Tibial artery (tissue), 4 donors: ENCODE measurements at regions not wholly inside any gene's neighbourhood (a gene's known extent, or its start where the extent isn't known, plus 50 kb on each side); places are given as distances from the start of the nearest gene placed in this dataset.

Experiments
- DNase-seq, 2 donors: peaks; one replicate each; pipeline ENCODE4 v3.0.0-alpha.2; 2019
- H3K27ac ChIP-seq, 2 donors: fragments of 200-600 bp; sonication (generic) in 1 of 2; 1 replicate in 1 of 2; 2 replicates in 1 of 2; pipeline ENCODE4 v1.5.1; 2018 to 2019; ENCODE audit warnings: mild to moderate bottlenecking in 1 of 2
- H3K27me3 ChIP-seq, 2 donors: fragments of 200-600 bp; sonication (generic) in 1 of 2; one replicate each; pipeline versions ENCODE4 v1.5.1 to v1.6.0; 2016 to 2019
- H3K36me3 ChIP-seq, 3 donors: fragments of 200-600 bp; sonication (generic) in 2 of 3; one replicate each; pipeline ENCODE4 v1.5.1; 2016 to 2019; ENCODE audit warnings: mild to moderate bottlenecking in 2 of 3
- H3K4me1 ChIP-seq, 4 donors: fragments of 200-600 bp; sonication (generic) in 2 of 4; 1 replicate in 3 of 4; 2 replicates in 1 of 4; pipeline ENCODE4 v1.5.1; 2016 to 2019
- H3K4me3 ChIP-seq, 2 donors: fragments of 200-600 bp; sonication (generic) in 1 of 2; 1 replicate in 1 of 2; 2 replicates in 1 of 2; pipeline ENCODE4 v1.5.1; 2018 to 2019; ENCODE audit warnings: mild to moderate bottlenecking in 2 of 2
- H3K9me3 ChIP-seq, 3 donors: fragments of 200-600 bp; sonication (generic) in 1 of 3; one replicate each; pipeline ENCODE4 v1.5.1; 2016 to 2019
- intact Hi-C: fragments of 100-400 bp; cut with DNase I; formaldehyde crosslinking; loops from one replicate; pipeline ENCODE4 v1.15.0; 2023; ENCODE audit warnings: low total_unique reads
- TF ChIP-seq, protein P1 (sequence below), 2 experiments: fragments of 200-600 bp in 1 of 2; fragments of 450-650 bp in 1 of 2; IDR thresholded peaks; one replicate each; pipeline ENCODE4 v1.5.1; 2017 to 2019; ENCODE audit warnings: antibody characterized with exemption in 2 of 2, mild to moderate bottlenecking in 1 of 2, moderate library complexity in 1 of 2

DNA sequence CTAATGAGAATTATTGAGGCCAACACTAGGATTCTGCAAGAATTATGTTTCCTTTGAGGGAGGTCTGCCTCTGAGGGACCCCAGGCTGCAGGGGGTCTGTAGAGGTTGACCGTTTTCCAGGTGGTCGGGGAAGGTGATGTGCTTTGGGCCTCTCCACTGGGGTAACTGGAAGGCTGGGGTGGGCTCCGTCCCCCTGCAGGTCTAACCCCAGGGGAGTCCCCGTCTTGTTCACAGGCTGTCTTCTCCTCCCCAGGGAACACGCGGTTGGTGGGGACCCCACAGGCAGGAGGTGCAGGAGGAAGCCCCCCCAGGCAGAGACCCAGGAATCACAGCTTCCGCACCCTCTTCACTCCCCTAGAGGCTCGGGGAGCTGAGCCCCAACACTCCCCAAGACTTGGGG is 726.4 kb downstream of the BRD1 start:
- peaks cover 0 to 6% (median 0%) of the 10 kb centered on the region in 4 donors for H3K4me1 ChIP-seq
- TF ChIP-seq, protein P1, sequence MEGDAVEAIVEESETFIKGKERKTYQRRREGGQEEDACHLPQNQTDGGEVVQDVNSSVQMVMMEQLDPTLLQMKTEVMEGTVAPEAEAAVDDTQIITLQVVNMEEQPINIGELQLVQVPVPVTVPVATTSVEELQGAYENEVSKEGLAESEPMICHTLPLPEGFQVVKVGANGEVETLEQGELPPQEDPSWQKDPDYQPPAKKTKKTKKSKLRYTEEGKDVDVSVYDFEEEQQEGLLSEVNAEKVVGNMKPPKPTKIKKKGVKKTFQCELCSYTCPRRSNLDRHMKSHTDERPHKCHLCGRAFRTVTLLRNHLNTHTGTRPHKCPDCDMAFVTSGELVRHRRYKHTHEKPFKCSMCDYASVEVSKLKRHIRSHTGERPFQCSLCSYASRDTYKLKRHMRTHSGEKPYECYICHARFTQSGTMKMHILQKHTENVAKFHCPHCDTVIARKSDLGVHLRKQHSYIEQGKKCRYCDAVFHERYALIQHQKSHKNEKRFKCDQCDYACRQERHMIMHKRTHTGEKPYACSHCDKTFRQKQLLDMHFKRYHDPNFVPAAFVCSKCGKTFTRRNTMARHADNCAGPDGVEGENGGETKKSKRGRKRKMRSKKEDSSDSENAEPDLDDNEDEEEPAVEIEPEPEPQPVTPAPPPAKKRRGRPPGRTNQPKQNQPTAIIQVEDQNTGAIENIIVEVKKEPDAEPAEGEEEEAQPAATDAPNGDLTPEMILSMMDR (IDR thresholded peaks at IDR 0.05) = no peak
- no peaks in the 10 kb centered on the region for H3K9me3 ChIP-seq
- H3K27ac ChIP-seq = no peak overlapping the region
- H3K4me3 ChIP-seq = no peak overlapping the region
- intact Hi-C loops = no loop called here
- H3K36me3 ChIP-seq = no peaks in the 10 kb centered on the region
- no peak for DNase-seq
- H3K27me3 ChIP-seq = peaks cover 0 to 8% of the 10 kb centered on the region in 2 donors

DNA sequence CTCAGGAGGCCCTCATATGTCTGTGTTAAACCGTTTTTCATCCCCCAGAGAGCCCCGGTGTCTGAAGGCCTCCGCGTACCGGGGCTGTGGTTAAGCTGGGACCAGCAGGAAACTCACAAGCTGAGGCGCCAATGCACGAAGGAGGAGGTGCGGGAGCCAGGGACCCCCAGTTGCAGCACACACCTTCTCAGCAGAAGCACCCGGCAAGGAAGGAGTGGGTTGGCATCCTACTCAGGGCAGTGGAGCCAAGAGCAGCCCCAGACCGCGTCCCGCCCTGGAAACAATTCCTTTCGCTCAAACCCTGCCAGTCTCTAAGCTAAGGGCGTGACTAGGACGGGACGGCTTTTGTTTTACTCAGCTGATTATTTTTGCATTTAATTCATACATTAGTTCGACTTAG is 726.9 kb downstream of the BRD1 start:
- TF ChIP-seq, protein P1 (IDR thresholded peaks at IDR 0.05) = no peak
- Histone ChIP-seq H3K27me3 (peaks cover 0 to 6% of the 10 kb centered on the region in 2 donors), H3K4me3 (no peak overlapping the region), H3K36me3 (no peaks in the 10 kb centered on the region), H3K4me1 (peaks cover 0 to 6% (median 0%) of the 10 kb centered on the region in 4 donors), H3K9me3 (no peaks in the 10 kb centered on the region), H3K27ac (no peak overlapping the region)
- intact Hi-C loops = no loop called here
- DNase-seq = no peak

DNA sequence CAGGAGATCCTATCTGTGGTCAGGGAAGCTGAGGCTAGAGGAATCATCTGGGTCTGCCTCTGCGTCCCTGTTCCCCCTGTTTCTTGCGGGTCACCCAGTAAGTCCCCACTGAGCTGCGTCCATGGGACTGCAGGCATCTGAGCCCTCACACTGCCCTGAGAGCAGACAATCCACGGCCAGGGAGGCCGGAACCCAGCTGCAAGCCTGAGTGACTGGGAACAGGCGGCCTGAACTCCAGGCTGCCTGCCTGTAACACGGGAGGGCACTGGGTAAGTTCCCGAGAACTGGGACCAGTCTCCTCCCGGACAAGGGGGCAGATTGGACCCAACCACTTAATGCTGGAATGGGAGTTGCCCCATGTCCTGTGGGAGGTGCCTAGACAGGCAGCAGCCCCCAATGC is 727.4 kb downstream of the BRD1 start:
- peaks cover 0 to 6% (median 0%) of the 10 kb centered on the region in 4 donors for H3K4me1 ChIP-seq
- no peaks in the 10 kb centered on the region for H3K9me3 ChIP-seq
- intact Hi-C loops = no loop called here
- H3K27ac ChIP-seq = no peak overlapping the region
- no peak overlapping the region for H3K4me3 ChIP-seq
- DNase-seq = peak in 1 of 2 donors; percentile 47
- H3K36me3 ChIP-seq = no peaks in the 10 kb centered on the region
- H3K27me3 ChIP-seq = peaks cover 0 to 4% of the 10 kb centered on the region in 2 donors
- TF ChIP-seq, protein P1 (IDR thresholded peaks at IDR 0.05) = no peak

DNA sequence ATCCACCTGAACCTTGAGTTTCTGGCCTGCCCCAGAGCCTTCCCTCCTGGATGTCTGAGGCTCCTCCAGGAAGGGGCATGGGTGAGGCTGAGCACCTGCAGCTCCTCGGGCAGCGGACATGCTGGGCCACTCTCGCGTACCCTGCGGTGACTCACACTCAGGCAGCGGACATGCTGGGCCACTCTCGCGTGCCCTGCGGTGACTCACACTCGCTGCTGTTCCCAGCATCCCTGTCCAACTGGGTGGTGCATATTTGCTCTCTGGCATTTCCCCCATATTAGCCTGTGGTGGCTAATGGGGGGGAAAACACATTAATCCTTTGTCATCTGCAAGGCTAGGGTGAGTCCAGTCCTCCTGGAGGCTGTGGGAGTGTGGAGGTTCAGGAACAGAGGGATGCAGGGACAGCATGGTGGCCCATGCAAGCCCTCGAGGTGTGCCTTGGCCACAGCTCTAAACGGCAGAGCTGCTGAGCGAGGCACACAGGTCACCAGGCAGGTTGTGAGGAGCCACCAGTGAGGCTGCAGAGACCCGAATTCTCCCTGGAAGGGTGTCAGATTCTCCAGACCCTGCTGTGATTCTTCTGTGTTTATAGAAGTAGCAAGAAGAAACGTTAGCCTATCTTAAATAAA is 728.1 kb downstream of the BRD1 start:
- DNase-seq = peak; percentile 38 to 80
- Histone ChIP-seq H3K27me3 (peaks cover 0 to 3% of the 10 kb centered on the region in 2 donors), H3K9me3 (no peaks in the 10 kb centered on the region), H3K36me3 (no peaks in the 10 kb centered on the region), H3K4me1 (peaks cover 0 to 6% (median 0%) of the 10 kb centered on the region in 4 donors), H3K27ac (no peak overlapping the region), H3K4me3 (no peak overlapping the region)
- TF ChIP-seq, protein P1 (IDR thresholded peaks at IDR 0.05) = no peak
- intact Hi-C loops = no loop called here

DNA sequence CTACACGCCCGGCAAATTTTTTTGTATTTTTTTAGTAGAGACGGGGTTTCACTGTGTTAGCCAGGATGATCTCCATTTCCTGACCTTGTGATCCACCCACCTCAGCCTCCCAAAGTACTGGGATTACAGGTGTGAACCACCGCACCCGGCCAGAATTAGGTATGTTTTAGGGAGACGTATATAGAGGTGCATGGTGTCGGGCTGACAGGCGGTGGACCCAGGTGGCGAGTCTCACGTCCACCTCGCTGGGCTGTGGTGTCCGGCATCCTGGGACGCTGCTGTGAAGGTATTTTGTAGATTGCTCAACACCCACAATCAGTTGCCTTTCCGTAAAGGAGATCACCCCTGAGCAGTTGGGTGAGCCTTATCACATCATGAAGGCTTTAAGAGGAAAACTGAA is 728.6 kb downstream of the BRD1 start:
- no peak for DNase-seq
- no peaks in the 10 kb centered on the region for H3K9me3 ChIP-seq
- H3K4me3 ChIP-seq = no peak overlapping the region
- TF ChIP-seq, protein P1 (IDR thresholded peaks at IDR 0.05) = no peak
- no peaks in the 10 kb centered on the region for H3K27me3 ChIP-seq
- peaks cover 0 to 6% (median 0%) of the 10 kb centered on the region in 4 donors for H3K4me1 ChIP-seq
- H3K36me3 ChIP-seq = no peaks in the 10 kb centered on the region
- H3K27ac ChIP-seq = no peak overlapping the region
- intact Hi-C loops = no loop called here
